ENCODE measurements at regions not wholly inside any gene's neighbourhood (a gene's known extent, or its start where the extent isn't known, plus 50 kb on each side); places are given as distances from the start of the nearest gene placed in this dataset.

DNA sequence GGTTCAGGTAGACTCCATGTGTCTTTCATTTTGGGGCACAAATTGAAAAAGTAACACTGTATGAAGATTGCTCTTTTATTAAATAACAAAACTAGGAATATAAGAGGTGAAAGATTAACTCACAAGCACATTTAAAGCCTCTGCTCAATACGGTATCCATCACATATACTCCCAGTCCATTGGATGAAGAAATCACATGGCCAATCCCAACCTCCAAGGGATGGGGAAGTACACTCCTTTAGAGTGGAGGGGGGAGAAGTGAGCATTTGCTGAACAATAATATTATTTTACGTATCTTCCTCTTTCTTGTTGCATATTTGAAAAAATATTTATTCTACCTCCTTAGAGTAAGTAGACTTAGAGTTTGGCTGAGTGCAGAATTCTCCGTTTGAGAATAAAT lies 316.5 kb downstream of the LMX1A start:
- no peaks in the 10 kb centered on the region for H3K36me3 ChIP-seq (ENCODE audit: insufficient read depth, low read length)
- no peak overlapping the region for H3K4me3 ChIP-seq (ENCODE audit: low read length)
- H4K20me1 ChIP-seq (ENCODE audit: insufficient read depth): no peaks in the 10 kb centered on the region
- H3K27ac ChIP-seq (ENCODE audit: low read length): no peak overlapping the region
- H3F3A ChIP-seq (ENCODE audit: insufficient read depth, low read length, poor library complexity, severe bottlenecking): no peaks in the 10 kb centered on the region
- no peaks in the 10 kb centered on the region for H3K9me3 ChIP-seq (ENCODE audit: low read length)
- no peak overlapping the region for H3K4me2 ChIP-seq (ENCODE audit: low read length)
- TF ChIP-seq, protein P1, sequence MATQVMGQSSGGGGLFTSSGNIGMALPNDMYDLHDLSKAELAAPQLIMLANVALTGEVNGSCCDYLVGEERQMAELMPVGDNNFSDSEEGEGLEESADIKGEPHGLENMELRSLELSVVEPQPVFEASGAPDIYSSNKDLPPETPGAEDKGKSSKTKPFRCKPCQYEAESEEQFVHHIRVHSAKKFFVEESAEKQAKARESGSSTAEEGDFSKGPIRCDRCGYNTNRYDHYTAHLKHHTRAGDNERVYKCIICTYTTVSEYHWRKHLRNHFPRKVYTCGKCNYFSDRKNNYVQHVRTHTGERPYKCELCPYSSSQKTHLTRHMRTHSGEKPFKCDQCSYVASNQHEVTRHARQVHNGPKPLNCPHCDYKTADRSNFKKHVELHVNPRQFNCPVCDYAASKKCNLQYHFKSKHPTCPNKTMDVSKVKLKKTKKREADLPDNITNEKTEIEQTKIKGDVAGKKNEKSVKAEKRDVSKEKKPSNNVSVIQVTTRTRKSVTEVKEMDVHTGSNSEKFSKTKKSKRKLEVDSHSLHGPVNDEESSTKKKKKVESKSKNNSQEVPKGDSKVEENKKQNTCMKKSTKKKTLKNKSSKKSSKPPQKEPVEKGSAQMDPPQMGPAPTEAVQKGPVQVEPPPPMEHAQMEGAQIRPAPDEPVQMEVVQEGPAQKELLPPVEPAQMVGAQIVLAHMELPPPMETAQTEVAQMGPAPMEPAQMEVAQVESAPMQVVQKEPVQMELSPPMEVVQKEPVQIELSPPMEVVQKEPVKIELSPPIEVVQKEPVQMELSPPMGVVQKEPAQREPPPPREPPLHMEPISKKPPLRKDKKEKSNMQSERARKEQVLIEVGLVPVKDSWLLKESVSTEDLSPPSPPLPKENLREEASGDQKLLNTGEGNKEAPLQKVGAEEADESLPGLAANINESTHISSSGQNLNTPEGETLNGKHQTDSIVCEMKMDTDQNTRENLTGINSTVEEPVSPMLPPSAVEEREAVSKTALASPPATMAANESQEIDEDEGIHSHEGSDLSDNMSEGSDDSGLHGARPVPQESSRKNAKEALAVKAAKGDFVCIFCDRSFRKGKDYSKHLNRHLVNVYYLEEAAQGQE (IDR thresholded peaks at IDR 0.05; ENCODE audit: borderline replicate concordance): no peak
- TF ChIP-seq SMC3 (conservative IDR thresholded peaks at IDR 0.05; ENCODE audit: poor library complexity): no peak
- no peak for TF ChIP-seq EP300 (conservative IDR thresholded peaks at IDR 0.05; ENCODE audit: poor library complexity, severe bottlenecking)
- H3K9me2 ChIP-seq (ENCODE audit: insufficient read depth, low read length): no peaks in the 10 kb centered on the region
- H3K9ac ChIP-seq (ENCODE audit: low read length): no peak overlapping the region
- no peaks in the 10 kb centered on the region for H3K79me2 ChIP-seq (replicated peaks; ENCODE audit: insufficient read depth, low read length)
- H2AFZ ChIP-seq (ENCODE audit: low read depth, low read length): no peak overlapping the region
- no peaks in the 10 kb centered on the region for H3K27me3 ChIP-seq (ENCODE audit: insufficient read depth, low read depth, low read length)

DNA sequence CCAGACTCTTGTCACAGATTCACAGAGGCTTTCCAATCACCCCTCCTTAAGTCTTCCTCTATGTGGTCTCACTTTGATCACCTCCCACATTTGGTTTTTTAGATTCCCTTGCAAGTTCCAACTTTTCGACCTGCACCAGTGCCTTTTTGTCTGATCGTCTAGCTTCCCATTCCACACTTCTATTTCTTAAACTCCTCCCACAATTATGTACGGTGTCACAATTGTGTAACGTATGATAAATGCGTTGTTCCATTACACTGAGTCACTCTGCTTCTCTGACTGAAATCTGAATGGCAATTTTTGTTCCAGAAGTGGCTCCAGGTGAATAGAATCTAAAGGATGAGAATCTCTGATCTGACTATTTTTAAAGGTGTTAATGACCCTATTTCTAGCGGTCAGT lies 320.1 kb downstream of the LMX1A start:
- TF ChIP-seq, protein P2, sequence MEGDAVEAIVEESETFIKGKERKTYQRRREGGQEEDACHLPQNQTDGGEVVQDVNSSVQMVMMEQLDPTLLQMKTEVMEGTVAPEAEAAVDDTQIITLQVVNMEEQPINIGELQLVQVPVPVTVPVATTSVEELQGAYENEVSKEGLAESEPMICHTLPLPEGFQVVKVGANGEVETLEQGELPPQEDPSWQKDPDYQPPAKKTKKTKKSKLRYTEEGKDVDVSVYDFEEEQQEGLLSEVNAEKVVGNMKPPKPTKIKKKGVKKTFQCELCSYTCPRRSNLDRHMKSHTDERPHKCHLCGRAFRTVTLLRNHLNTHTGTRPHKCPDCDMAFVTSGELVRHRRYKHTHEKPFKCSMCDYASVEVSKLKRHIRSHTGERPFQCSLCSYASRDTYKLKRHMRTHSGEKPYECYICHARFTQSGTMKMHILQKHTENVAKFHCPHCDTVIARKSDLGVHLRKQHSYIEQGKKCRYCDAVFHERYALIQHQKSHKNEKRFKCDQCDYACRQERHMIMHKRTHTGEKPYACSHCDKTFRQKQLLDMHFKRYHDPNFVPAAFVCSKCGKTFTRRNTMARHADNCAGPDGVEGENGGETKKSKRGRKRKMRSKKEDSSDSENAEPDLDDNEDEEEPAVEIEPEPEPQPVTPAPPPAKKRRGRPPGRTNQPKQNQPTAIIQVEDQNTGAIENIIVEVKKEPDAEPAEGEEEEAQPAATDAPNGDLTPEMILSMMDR (IDR thresholded peaks at IDR 0.05; ENCODE audit: poor library complexity, severe bottlenecking): no peak
- TF ChIP-seq POLR2AphosphoS5 (IDR thresholded peaks at IDR 0.05) (no peak), EZH2 (IDR thresholded peaks at IDR 0.05; ENCODE audit: borderline replicate concordance, insufficient read depth, low read length, poor library complexity, severe bottlenecking) (no peak), SMC3 (conservative IDR thresholded peaks at IDR 0.05; ENCODE audit: poor library complexity) (no peak), EP300 (conservative IDR thresholded peaks at IDR 0.05; ENCODE audit: poor library complexity, severe bottlenecking) (no peak), TAF1 (IDR thresholded peaks at IDR 0.05; ENCODE audit: low read depth) (no peak), MXI1 (conservative IDR thresholded peaks at IDR 0.05; ENCODE audit: poor library complexity, severe bottlenecking) (no peak), RAD21 (conservative IDR thresholded peaks at IDR 0.05) (no peak)
- TF ChIP-seq, protein P1 (IDR thresholded peaks at IDR 0.05; ENCODE audit: borderline replicate concordance): no peak
- Histone ChIP-seq H3K4me2 (ENCODE audit: low read length) (no peak overlapping the region), H2AFZ (ENCODE audit: low read depth, low read length) (no peak overlapping the region)

More for the DNA sequence above, 320.1 kb downstream of the LMX1A start:
- Histone ChIP-seq H3K36me3 (ENCODE audit: insufficient read depth, low read length) (no peaks in the 10 kb centered on the region), H3K9ac (ENCODE audit: low read length) (no peak overlapping the region), H3K9me2 (ENCODE audit: insufficient read depth, low read length) (no peaks in the 10 kb centered on the region), H3K79me2 (replicated peaks; ENCODE audit: insufficient read depth, low read length) (no peaks in the 10 kb centered on the region), H3K4me3 (ENCODE audit: low read length) (no peak overlapping the region), H4K20me1 (ENCODE audit: insufficient read depth) (no peaks in the 10 kb centered on the region), H3K27me3 (ENCODE audit: insufficient read depth, low read depth, low read length) (no peaks in the 10 kb centered on the region), H3K27ac (ENCODE audit: low read length) (no peak overlapping the region), H3K9me3 (ENCODE audit: low read length) (no peaks in the 10 kb centered on the region), H3F3A (ENCODE audit: insufficient read depth, low read length, poor library complexity, severe bottlenecking) (no peaks in the 10 kb centered on the region)
